ENCODE measurements at regions not wholly inside any gene's neighbourhood (a gene's known extent, or its start where the extent isn't known, plus 50 kb on each side); places are given as distances from the start of the nearest gene placed in this dataset.
"Not testable (repeated sequence)": the region's sequence is repeated elsewhere in the genome, so short reads cannot be mapped to it uniquely, and the experiment has no call there.

DNA sequence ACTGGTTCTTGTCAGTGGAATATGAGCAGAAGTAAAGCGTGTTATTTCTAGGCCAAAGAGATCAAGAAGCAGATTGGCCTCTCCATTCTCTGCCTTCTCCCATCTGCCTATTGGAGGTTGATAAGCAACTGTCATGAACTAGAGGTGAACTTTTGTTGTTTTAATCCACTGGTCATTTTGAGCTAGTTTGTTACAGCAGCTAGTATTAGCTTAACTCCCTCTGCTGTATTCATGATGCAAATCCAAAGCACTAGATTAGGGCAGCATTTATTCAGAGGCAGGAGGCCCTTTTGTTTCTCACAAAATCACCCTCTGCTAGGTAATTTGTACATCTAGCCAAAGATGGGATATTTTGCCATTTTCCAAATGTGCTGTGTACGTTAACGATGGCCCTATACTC lies 97.3 kb upstream of the DPT start:
- DNase-seq = no peak

DNA sequence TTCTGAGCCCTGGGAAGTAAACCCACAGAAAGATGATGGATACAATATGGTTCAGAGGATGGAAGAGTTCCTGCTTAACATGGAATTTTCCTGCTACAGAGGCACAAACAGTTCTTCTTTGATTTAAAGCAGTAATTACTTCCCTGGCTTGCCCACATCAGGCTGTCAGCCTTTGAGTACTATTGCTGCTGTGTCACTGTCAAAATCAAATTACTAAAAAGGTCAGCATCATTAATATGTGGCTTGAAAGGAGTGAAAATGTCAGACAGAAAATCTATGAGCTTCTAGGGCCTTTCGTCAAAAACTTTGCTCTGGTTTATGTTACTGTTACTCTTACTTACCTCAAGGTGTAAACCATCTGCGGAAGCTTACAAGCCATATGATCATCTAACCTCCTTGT lies 98.6 kb upstream of the DPT start:
- no peak for DNase-seq

DNA sequence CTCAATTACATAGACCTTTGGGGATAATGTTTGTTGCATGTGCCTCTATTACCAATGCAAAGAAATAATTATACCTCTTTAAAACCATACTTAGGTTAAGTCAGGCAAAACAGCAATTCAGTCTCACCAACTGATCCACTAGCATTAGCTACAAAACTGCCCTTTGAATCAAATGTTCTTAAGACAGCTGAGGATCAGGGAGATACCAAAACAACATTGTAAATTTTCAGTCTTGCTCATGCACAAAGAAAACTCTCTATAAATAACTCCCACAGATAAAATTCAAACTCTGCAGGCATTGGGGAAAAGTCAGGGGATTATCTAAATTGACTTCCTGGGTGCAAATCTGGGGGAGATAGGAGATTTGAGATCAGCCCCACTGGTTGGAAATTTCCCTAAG lies 100.9 kb upstream of the DPT start:
- no peak for DNase-seq

DNA sequence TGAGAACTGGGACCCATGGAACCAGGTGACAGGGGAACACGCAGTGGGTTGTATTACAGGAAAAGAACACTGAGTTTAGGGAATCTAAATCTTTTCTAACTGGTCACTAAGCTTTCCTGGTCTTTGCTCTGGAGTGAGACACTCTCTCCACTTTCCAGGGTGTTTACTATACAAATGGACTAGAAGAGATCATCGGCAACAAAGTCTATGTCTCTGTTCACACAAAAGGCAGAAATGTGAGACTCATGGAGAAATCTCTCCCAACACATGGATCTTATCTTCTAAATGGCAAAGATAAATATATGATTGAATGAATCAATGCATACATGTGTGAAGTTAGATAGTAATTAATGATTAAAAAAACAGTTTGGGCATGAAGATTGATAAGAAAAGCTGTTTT lies 101.6 kb upstream of the DPT start:
- DNase-seq = no peak

DNA sequence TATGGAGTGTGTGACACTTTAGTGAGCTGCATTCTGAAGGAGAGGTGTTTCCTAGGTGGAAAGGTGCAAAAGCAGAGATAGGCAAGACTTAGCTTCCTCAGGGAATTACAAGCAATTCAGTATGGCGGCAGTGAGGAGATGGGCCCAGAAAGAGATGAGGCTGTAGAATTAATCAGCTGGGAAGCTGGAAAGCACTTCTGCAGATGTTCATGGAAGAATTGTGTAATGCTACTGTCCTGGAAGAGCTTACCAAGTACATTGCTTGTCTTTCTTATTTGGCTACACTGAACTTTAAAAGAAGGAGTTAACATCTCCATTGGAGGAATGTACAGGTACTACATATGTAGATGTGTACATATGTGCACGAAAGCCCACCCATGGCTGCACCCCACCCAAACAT lies 103.7 kb upstream of the DPT start:
- no peak for DNase-seq

DNA sequence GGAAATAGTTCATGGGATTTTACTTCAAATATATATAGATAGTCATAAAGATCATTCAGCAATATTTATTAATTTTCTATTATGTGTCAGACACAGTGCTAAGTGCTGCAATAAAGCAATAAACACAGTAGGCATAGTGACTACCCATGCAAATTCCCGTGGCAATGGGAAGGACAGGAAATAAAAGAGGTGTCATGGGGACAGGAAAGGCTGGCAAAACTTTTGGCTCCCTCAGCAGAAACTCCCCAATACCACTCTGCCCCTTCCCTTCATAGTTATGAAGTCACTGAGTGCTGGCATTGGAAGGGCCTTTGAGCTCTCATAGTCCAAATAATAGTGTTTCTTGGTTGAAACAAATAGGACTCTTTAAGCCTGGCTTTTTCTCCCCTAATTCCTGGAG lies 104.4 kb upstream of the DPT start:
- no peak for DNase-seq

DNA sequence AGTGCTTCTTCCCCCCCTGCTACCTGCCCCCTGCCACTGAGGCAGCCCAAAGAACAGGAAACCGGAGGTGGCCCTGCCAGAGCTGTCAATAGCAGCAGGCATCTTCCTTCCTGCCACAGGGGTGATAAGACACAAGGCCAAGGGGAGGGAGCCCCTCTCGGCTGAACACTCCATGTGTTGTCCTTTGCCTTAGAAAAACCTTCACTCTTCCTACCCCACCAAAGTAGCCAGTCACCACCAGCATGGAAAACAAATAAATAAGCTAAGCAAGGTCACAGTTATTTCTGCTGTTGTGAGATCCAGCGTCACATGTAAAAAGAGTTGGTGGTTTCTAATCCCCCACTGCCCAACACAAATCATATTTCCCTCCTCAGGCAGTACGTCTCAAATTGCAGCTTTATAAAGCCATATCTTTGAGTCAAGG lies 104.8 kb upstream of the DPT start:
- no peak for DNase-seq

DNA sequence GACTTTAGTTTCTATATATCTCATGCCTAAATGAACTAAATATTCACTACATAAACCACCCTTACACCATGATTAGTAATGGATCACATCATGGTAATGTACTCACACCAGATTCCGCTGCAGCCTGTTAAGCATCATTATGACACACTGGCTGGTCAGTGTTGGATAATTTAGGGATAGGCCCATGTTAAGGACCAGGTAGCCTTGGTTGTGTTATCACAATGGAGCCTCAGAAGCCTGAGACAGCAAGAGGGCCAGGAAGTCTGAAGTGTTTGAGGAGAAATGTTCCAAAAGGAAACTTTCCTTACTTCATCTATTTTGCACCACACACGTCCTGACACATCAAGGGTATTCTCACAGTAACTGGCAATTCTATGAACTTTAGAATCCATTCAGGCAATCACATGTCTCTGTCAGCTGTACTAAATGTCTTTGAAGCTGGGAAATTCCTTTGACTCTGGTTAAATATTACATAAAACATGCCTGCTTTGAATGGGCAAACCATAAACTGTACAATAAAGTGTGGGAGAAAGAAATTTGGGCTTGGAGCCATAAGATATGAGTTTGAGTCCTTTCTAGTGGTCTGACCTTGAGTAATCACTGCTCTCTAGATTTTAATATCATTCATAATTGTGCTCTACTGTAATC lies 105.3 kb upstream of the DPT start:
- DNase-seq = no peak

DNA sequence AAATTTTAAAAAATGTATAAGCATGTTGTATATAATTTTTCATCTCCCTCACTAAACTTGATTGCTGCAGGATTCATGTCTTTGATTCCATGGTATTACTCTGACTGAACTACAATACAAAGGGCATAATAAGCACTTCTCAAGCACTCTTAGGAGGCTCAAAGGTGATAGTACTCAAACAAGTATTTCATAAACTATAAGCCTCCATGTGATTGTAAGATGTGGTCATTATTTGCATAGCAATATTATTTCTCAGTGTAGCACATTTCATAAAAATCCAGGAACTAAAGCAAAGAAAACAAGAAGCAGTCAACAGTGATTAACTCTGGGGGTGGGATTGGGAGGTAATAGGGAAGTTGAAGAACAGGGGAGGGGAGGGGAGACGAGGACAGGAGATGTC lies 106.2 kb upstream of the DPT start:
- no peak for DNase-seq

DNA sequence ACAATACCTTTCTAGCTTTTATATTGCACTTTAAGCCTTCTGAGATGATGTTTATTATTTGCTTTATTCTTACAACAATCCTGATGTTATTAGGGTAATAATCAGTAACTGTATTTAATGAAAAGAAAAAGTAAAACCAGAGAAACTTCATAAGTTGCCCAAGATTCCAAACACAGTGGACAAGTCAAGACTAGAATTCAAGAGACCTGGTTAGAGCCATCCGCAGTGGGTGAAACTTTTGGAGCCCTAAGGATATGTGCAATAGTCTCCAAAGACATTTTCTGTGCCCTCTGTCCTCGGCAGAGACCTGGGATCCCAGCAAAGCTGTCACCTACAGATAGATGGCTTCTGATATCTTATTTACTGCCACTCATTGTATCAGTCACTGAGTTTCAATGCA lies 106.8 kb upstream of the DPT start:
- DNase-seq = no peak

DNA sequence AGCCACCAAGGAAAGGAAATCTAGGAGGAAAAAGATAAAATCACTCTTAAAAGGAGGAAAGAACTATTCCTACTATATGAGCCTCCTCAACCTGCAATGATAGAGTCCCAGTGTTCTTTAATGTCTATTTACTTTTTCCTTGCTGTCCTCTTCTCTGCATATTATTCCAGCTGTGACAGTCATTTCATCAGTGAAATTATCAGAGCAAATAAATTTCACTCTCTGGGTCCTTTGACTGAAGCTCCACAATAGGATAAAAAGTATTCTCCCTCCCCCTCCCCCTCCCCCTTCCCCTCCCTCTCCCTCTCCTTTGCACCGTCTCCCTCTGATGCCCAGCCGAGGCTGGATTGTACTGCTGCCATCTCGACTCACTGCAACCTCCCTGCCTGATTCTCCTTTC lies 107.5 kb upstream of the DPT start:
- no peak for DNase-seq

DNA sequence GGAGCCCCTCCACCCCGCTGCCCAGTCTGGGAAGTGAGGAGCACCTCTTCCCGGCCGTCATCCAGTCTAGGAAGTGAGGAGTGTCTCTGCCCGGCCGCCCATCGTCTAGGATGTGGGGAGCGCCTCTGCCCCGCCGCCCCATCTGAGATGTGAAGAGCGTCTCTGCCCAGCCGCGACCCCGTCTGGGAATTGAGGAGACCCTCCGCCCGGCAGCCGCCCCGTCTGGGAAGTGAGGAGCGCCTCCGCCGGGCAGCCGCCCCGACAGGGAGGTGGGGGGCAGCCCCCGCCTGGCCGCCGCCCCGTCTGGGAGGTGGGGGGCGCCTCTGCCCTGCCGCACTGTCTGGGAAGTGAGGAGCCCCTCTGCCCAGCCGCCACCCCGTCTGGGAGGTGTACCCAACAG lies 108.2 kb upstream of the DPT start:
- not testable (repeated sequence) for DNase-seq

DNA sequence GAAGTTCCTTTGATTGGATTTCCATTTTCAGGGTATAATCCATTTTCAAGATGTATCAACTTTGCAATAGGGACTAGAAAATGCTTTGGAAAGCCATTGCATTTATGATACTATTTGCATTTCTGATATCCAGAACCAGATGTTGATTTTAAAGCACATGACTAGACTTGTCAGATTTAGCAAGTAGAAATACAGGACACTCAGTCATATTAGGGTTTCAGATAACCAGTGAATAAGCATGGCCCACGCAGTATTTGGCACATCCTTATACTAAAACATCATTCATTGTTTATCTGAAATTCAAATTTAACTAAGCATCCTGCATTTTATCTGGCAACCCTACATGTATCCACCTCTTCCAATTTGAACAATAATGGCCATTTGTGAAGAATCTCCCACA lies 113.3 kb upstream of the DPT start:
- no peak for DNase-seq

DNA sequence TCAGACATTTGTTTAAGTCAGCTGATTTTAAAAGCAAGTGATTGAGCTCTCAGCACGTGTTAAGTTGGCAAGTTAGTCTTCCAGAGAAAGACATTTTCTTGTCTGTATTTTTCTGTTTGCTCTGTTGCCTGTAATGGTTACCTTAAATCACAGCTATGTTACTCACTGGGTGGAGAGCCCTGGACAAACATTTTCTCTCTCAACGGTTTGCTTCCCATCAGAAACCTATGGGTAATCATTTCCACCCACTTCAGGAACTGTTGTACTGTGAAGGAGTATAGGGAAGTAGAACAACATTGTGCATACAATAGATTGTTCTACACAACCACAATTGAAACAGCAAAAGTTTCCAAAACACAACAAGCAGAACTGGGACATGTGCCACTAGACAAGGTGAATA lies 113.9 kb upstream of the DPT start:
- no peak for DNase-seq

DNA sequence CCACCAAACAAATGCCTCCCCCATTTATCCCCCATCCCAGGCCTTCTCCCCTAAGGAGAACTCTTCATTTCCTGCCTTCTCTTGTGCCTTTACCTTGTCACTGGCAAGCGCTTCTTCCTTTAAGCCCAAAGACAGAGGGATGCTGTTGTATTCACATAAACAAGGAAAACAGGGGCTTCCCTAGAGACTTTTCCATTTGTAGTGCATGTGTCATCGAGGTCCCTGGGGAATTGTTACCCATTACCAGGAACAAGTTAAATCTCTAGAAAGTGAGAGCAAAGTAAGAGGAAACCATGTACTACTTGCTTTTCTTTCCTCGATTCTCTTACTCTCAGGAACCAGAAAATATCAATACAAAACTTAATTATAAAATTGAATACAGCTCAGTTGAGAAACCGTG lies 114.4 kb upstream of the DPT start:
- no peak for DNase-seq

DNA sequence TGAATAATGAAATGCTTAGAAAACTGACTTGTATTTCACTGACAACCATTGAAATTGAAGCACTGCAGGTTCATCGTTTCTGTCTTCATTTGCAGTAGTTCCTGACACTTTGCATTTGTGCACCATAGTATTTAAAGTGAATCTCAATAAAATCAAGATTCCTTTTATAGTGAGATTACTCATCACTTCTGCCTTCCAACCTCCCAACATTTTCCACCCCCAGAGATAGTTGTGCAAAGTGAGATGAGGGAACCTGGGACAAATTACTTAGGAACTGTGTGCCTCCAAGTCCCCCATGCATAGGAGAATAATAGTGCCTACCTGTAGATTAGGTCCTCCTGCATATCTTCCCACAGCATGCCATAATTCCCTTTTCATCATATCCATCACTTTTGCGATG lies 114.9 kb upstream of the DPT start:
- no peak for DNase-seq

DNA sequence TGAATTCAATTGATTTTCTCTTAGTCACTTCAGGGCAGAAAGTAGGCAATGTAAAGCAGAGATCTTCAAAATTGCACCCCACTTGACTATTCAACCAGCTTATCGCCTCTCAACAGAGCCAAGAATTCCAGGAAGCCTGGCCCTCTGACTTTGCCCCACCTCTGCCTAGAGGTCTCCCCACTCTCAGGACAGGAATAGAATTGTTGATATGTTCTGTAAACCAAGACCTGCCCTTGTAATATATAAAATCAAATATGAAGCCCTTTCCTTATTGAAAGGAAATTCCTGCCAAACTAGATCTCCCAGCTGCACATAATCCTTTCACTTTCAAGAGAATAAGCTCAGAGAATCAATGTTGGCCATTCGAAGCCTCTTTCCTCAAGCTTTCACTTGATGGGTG lies 116.1 kb upstream of the DPT start:
- DNase-seq = no peak

DNA sequence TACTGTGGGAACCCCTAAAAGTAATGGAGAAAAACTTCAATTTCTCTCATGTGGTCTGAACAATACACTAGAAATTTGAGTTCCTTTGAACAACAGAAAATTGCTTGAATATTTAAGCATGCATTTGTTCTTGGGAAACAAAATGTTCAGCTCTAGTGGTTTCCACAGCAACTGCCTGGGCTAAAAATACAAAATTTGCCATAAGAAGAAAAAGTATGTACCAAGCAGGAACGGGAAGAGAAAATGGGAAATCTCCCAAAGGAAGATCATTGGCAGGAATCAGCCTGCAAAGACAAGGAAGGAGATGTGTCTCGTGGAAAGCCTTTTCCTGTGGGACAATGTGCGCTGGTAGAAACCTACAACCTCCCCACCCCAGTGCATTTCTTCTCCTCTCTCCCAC lies 119.0 kb upstream of the DPT start:
- no peak for DNase-seq

DNA sequence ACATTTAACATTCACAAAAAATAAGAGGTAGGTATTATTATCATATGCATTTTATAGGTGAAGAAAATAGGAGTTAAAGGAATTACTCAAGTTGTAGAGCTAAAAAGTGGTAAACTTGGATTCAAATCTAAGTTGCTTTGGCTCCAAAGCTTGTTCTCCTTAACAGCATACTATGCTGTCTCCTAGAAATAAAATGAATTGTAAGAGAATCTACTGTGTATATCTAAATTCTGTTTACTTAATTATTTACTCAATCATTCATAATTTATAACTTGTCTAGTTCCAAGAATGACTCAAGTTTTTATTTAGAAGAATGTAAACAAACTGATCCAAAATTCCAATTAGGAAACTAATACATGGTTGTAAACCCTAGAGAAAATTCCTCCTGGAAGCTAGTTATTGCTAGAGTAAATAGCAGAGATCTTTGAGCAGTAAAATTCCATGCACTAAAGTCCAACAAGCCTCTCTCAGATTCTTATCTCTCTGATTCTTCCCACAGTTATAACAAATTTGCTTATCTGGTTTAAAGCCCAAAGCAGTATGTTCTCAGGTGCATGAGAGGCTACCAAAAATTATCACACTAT lies 132.5 kb upstream of the DPT start:
- DNase-seq = no peak

DNA sequence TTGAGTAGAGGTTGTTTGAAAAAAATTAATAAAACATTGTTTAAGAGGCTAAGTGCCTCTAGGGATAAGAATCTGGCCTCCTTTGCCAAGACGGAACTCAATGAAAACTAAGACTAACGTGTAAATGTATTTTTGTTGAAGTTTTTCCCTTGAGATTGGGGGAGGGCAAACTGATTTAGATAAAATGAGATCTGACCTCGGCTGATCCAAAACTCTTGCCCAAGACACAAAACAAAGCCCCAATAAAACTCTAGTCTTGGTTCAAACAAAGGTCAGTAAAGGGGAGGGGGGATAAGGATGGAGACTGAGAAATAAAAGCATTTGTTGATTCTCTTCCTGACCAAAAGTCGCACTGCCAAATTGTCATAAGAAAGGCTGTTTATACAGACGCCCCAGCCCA lies 134.8 kb upstream of the DPT start:
- no peak for DNase-seq

DNA sequence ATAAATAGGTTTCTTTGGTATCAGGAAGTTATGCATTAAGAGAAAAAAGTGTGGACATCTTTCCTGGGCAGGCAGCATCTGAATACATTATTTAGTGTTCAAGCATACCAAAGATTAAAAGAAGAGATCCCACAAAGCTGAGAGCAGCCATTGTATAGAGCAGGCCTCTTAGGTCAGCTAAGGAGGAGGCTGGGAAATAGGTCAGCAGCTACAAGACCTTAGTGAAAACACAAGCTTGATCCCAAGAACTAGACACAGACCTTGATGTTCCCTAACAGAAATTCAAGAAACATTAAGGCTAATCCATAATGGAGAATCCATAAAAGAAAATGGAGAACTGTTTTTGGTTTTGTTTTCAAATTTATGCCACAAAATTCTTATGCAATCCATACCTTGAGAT lies 135.3 kb upstream of the DPT start:
- no peak for DNase-seq

DNA sequence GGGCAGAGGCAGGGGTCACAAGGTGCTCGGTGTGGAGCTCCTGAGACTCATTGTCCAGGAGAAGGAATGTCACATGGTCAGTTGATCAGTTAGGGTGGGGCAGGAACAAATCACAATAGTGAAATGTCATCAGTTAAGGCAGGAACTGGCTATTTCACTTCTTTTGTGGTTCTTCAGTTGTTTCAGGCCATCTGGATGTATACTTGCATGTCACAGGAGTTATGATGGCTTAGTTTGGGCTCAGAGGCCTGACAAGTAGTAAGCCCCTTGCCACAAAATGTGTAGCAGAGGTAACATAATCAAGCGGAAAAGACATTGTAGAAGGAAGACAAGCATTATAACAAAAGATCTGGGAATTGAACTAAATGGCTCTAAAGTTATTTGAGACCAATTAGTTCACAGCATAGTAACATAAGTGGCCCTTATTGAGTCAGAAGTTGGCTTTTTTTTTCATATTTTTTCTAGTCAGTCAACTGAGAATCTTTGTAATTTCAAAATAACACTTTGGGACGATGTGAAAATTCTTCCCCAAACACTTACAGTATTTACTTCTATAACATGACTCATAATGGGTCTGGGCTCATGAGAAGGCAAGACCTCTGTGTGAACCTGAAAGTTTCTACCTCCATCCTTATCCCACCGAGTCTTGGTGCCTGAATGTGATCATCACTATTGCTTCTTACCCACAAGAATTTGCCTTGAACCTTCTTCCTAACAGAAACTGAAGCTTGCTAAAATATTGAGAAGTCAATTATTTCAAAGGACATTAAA lies 137.0 kb upstream of the DPT start:
- DNase-seq = no peak

DNA sequence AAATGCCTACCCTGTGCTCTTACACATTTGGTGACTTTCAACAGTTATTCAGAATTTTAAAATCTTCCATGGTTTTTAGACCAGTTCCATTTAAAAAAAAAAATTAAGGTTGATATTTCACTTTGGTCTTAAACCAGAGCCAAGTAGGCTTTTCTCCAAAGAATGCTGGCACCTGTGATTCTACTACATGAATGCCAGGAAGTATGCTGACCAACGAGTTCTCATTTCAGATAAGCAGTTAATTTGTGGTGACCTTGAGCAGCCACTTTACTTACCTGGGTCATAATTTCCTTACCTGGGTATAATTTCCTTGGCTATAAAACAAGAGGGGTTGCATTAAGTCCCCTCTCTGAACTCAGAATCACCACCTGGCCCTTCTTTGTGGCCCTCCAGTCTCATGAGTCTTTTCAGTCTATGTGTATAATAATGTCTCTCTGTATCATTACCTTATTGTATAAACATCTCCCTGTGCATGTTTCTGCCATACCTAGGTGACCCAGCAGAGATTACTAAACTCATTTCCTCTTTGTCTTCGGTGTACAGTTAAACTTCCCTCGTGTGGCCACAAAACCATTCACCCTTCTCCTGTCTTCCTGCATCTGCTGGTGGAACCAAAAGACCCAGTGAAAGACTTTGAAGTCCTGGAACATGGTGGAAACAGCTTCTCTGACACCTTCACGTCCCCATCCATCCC lies 139.1 kb upstream of the DPT start:
- DNase-seq = no peak

DNA sequence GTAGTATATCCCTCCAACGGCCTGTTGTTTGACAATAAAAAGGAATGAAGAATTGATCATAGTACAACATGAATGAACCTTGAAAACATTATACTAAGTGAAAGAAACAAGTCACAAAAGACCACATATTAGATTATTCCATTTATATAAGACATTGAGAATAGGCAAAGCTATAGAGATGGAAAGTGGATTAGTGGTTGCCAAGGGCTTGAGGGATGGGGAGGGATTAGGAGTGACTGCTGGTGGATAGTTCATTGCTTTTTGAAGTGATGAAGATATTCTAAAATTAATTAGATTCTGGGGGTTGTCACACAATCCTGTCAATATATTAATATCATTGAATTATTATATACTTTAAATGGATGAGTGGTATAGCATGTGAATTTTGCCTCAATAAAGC lies 142.5 kb upstream of the DPT start:
- DNase-seq = no peak
